Activated CD8-positive, alpha-beta memory T cell treated with anti-CD3 and anti-CD28 coated beads, Interleukin-2, amount 10 ng/mL, durations not matched to agents 7 days and 5 days (primary cell): ENCODE measurements at regions not wholly inside any gene's neighbourhood (a gene's known extent, or its start where the extent isn't known, plus 50 kb on each side); places are given as distances from the start of the nearest gene placed in this dataset.

Source experiments
- ATAC-seq: fragments of 150-1000 bp; cut with Tn5 transposase; one replicate; pipeline ENCODE4 v1.10.0; 2021; ENCODE audit warnings: moderate library complexity
- CTCF ChIA-PET: fragments of 350-600 bp; sonication (Branson Sonifier 250); formaldehyde crosslinking; loops from one replicate; lab custom pipeline; 2021; ENCODE audit warnings: antibody characterized with exemption; lab: Charles Lee
- DNase-seq: peaks from one replicate; pipeline ENCODE4 v3.0.0-alpha.2; 2020
- H3K27ac Mint-ChIP-seq: one replicate; pipeline ENCODE4 v1.8.0; 2021; ENCODE audit warnings: mild to moderate bottlenecking, mixed read lengths
- H3K27me3 Mint-ChIP-seq: one replicate; pipeline ENCODE4 v1.8.0; 2021; ENCODE audit warnings: mixed read lengths
- H3K36me3 Mint-ChIP-seq: one replicate; pipeline ENCODE4 v1.8.0; 2021; ENCODE audit warnings: mild to moderate bottlenecking, mixed read lengths
- H3K4me1 Mint-ChIP-seq: one replicate; pipeline ENCODE4 v1.8.0; 2021; ENCODE audit warnings: mixed read lengths
- H3K4me3 Mint-ChIP-seq: one replicate; pipeline ENCODE4 v1.8.0; 2021; ENCODE audit warnings: mild to moderate bottlenecking, moderate library complexity, mixed read lengths
- H3K9me3 Mint-ChIP-seq: one replicate; pipeline ENCODE4 v1.8.0; 2022; ENCODE audit warnings: low read depth, mixed read lengths

GRCh38 chr2:151029406-151030157 is 232.1 kb downstream of the RBM43 start:
- H3K4me1 Mint-ChIP-seq, result peaks cover 6% of the 10 kb centered on the region
- CTCF ChIA-PET, result no interaction called here
- peaks cover 2% of the 10 kb centered on the region for H3K27me3 Mint-ChIP-seq
- no peaks in the 10 kb centered on the region for H3K36me3 Mint-ChIP-seq
- DNase-seq (no peak), ATAC-seq (no peak)
- no peak overlapping the region for H3K27ac Mint-ChIP-seq
- no peak overlapping the region for H3K4me3 Mint-ChIP-seq
- no peaks in the 10 kb centered on the region for H3K9me3 Mint-ChIP-seq

GRCh38 chr2:151028691-151029176 is 232.9 kb downstream of the RBM43 start:
- H3K27ac Mint-ChIP-seq, result no peak overlapping the region
- no peaks in the 10 kb centered on the region for H3K36me3 Mint-ChIP-seq
- peaks cover 2% of the 10 kb centered on the region for H3K27me3 Mint-ChIP-seq
- CTCF ChIA-PET, result interaction anchor here (0.7 kb wide), 1 partner anchor 1687 kb away, joined by 4 read pairs; no protein-coding TSS in a partner anchor
- H3K9me3 Mint-ChIP-seq, result no peaks in the 10 kb centered on the region
- ATAC-seq (no peak), DNase-seq (no peak)
- H3K4me3 Mint-ChIP-seq, result no peak overlapping the region
- peaks cover 6% of the 10 kb centered on the region for H3K4me1 Mint-ChIP-seq

GRCh38 chr2:151027151-151027550 is 234.5 kb downstream of the RBM43 start:
- ATAC-seq (no peak), DNase-seq (no peak)
- H3K27ac Mint-ChIP-seq, result no peak overlapping the region
- peaks cover 10% of the 10 kb centered on the region for H3K27me3 Mint-ChIP-seq
- H3K4me3 Mint-ChIP-seq, result no peak overlapping the region
- H3K9me3 Mint-ChIP-seq, result no peaks in the 10 kb centered on the region
- no peaks in the 10 kb centered on the region for H3K36me3 Mint-ChIP-seq
- H3K4me1 Mint-ChIP-seq, result peaks cover 6% of the 10 kb centered on the region
- CTCF ChIA-PET, result no interaction called here

GRCh38 chr2:151025816-151026215 is 235.8 kb downstream of the RBM43 start:
- H3K4me3 Mint-ChIP-seq, result no peak overlapping the region
- CTCF ChIA-PET, result no interaction called here
- H3K9me3 Mint-ChIP-seq, result no peaks in the 10 kb centered on the region
- H3K27me3 Mint-ChIP-seq, result peaks cover 8% of the 10 kb centered on the region
- no peak overlapping the region for H3K27ac Mint-ChIP-seq
- H3K4me1 Mint-ChIP-seq, result peaks cover 6% of the 10 kb centered on the region
- no peaks in the 10 kb centered on the region for H3K36me3 Mint-ChIP-seq
- ATAC-seq, result no peak
- DNase-seq, result no peak

- Mint-ChIP-seq H3K4me1 (peaks cover 5% of the 10 kb centered on the region), H3K9me3 (no peaks in the 10 kb centered on the region), H3K36me3 (no peaks in the 10 kb centered on the region), H3K27me3 (peaks cover 11% of the 10 kb centered on the region), H3K27ac (no peak overlapping the region), H3K4me3 (no peak overlapping the region)
- CTCF ChIA-PET, result no interaction called here
- ATAC-seq, result no peak
- DNase-seq, result no peak
These were observed 236.9 kb downstream of the RBM43 start for GRCh38 chr2:151024696-151025251.

- ATAC-seq (no peak), DNase-seq (no peak)
- H3K4me3 Mint-ChIP-seq, result no peak overlapping the region
- H3K36me3 Mint-ChIP-seq, result no peaks in the 10 kb centered on the region
- CTCF ChIA-PET, result no interaction called here
- no peaks in the 10 kb centered on the region for H3K4me1 Mint-ChIP-seq
- no peak overlapping the region for H3K27ac Mint-ChIP-seq
- H3K27me3 Mint-ChIP-seq, result peaks cover 12% of the 10 kb centered on the region
- no peaks in the 10 kb centered on the region for H3K9me3 Mint-ChIP-seq
These were observed 239.8 kb downstream of the RBM43 start for GRCh38 chr2:151021747-151022452.

- Mint-ChIP-seq H3K4me1 (no peaks in the 10 kb centered on the region), H3K9me3 (no peaks in the 10 kb centered on the region), H3K27ac (no peak overlapping the region), H3K4me3 (no peak overlapping the region), H3K27me3 (peaks cover 12% of the 10 kb centered on the region), H3K36me3 (no peaks in the 10 kb centered on the region)
- DNase-seq, result no peak
- ATAC-seq, result no peak
- CTCF ChIA-PET, result no interaction called here
These were observed 241.3 kb downstream of the RBM43 start for GRCh38 chr2:151020411-151020810.

GRCh38 chr2:151009437-151010175 is 252.1 kb downstream of the RBM43 start:
- Mint-ChIP-seq H3K27ac (no peak overlapping the region), H3K4me3 (no peak overlapping the region), H3K4me1 (no peaks in the 10 kb centered on the region), H3K9me3 (no peaks in the 10 kb centered on the region), H3K27me3 (no peaks in the 10 kb centered on the region), H3K36me3 (no peaks in the 10 kb centered on the region)
- CTCF ChIA-PET, result no interaction called here
- DNase-seq, result no peak
- no peak for ATAC-seq

- DNase-seq, result no peak
- H3K27me3 Mint-ChIP-seq, result no peaks in the 10 kb centered on the region
- H3K4me1 Mint-ChIP-seq, result no peaks in the 10 kb centered on the region
- H3K27ac Mint-ChIP-seq, result no peak overlapping the region
- H3K36me3 Mint-ChIP-seq, result no peaks in the 10 kb centered on the region
- CTCF ChIA-PET, result no interaction called here
- H3K4me3 Mint-ChIP-seq, result no peak overlapping the region
- no peak for ATAC-seq
- H3K9me3 Mint-ChIP-seq, result no peaks in the 10 kb centered on the region
These were observed 254.3 kb downstream of the RBM43 start for GRCh38 chr2:151007365-151007764.

- CTCF ChIA-PET, result no interaction called here
- Mint-ChIP-seq H3K27ac (no peak overlapping the region), H3K4me3 (no peak overlapping the region), H3K27me3 (peaks cover 6% of the 10 kb centered on the region), H3K9me3 (no peaks in the 10 kb centered on the region), H3K36me3 (no peaks in the 10 kb centered on the region), H3K4me1 (no peaks in the 10 kb centered on the region)
- no peak for DNase-seq
- ATAC-seq, result no peak
These were observed 258.6 kb downstream of the RBM43 start for GRCh38 chr2:151002959-151003600.

- H3K9me3 Mint-ChIP-seq, result no peaks in the 10 kb centered on the region
- no peaks in the 10 kb centered on the region for H3K36me3 Mint-ChIP-seq
- CTCF ChIA-PET, result no interaction called here
- no peak overlapping the region for H3K27ac Mint-ChIP-seq
- DNase-seq (no peak), ATAC-seq (no peak)
- peaks cover 6% of the 10 kb centered on the region for H3K27me3 Mint-ChIP-seq
- H3K4me1 Mint-ChIP-seq, result no peaks in the 10 kb centered on the region
- no peak overlapping the region for H3K4me3 Mint-ChIP-seq
These were observed 263.8 kb downstream of the RBM43 start for GRCh38 chr2:150997702-150998440.

- CTCF ChIA-PET, result no interaction called here
- H3K4me1 Mint-ChIP-seq, result no peaks in the 10 kb centered on the region
These were observed 264.6 kb downstream of the RBM43 start for GRCh38 chr2:150997066-150997465.

More at GRCh38 chr2:150997066-150997465, 264.6 kb downstream of the RBM43 start:
- DNase-seq (no peak), ATAC-seq (no peak)
- Mint-ChIP-seq H3K9me3 (no peaks in the 10 kb centered on the region), H3K27ac (no peak overlapping the region), H3K36me3 (no peaks in the 10 kb centered on the region), H3K4me3 (no peak overlapping the region), H3K27me3 (peaks cover 6% of the 10 kb centered on the region)
